GM21381 (cell line): ENCODE measurements at regions not wholly inside any gene's neighbourhood (a gene's known extent, or its start where the extent isn't known, plus 50 kb on each side); places are given as distances from the start of the nearest gene placed in this dataset.

ENCODE experiments used
- ATAC-seq: cut with Tn5 transposase; IDR thresholded peaks from one replicate; pipeline ENCODE4 v1.9.1; 2021; ENCODE audit warnings: mild to moderate bottlenecking, moderate library complexity; ENCODE audit not compliant: unreplicated experiment

GRCh38 chr10:78526347-78526746, 492.7 kb downstream of the RPS24 start:
- ATAC-seq: no peak

GRCh38 chr10:78527296-78527695, 493.6 kb downstream of the RPS24 start:
- ATAC-seq: no peak

- ATAC-seq: no peak
Observed at GRCh38 chr10:78528749-78529204, 495.1 kb downstream of the RPS24 start.

GRCh38 chr10:78529262-78529661, 495.6 kb downstream of the RPS24 start:
- ATAC-seq: no peak

DNA sequence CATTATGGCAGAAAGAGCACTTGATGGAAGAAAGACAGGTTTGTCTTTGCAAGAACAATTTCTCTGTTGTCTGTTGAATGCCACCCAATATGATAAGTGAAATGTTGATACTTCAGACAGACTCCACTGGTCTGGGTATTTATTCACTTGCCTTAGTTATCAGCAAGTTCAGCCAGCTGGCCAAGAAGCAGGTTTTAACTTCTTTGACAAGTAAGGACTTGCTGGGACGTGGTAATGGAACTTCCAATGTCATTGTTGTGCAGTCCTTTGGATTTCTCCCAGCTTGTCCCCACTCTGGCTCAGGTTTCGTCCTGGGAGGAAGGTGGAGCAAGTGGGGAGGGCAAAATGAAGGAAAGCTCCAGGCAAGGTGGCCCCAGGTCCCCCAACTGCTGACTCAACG, 497.4 kb downstream of the RPS24 start:
- no peak for ATAC-seq

- no peak for ATAC-seq
Observed at GRCh38 chr10:78532480-78533042, 498.9 kb downstream of the RPS24 start.

DNA sequence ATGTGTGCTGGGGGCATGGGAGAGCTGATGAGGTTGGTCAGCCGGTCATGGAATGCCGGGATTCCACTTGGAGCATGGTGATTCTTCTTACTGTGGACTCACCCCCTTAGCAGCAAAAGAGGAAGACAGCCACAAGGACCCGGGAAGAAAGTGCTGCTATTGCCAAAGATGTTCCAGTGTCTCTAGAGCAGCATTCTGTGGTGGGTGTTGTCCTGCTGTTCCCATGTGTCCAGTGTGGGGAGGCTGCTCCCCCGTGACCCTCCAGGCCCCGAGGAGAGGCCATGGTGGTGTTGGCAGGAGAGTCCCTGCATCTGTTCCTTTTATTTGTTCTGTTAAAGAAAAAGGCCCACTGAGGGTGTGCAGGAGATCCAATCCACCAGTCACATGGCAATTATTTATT, 499.4 kb downstream of the RPS24 start:
- no peak for ATAC-seq

DNA sequence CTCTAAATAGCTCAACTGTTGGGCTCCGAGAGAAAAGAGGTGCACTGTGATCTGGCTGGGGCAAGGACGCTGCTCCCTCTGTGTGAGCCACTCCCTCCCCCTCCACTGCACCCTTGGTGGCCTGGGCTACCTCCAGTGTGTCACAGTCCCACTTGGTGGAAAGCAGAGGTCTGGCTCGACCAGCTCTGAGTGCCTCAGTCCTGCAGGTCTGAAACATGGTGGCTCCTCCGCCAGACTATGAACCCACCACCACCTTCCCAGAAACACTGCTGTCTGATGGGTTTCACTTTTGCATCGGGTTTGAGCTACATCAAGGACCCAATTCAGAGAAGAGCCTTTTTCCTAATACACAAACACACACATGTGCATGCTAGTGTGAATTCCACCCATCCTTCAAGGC, 500.1 kb downstream of the RPS24 start:
- ATAC-seq: no peak

DNA sequence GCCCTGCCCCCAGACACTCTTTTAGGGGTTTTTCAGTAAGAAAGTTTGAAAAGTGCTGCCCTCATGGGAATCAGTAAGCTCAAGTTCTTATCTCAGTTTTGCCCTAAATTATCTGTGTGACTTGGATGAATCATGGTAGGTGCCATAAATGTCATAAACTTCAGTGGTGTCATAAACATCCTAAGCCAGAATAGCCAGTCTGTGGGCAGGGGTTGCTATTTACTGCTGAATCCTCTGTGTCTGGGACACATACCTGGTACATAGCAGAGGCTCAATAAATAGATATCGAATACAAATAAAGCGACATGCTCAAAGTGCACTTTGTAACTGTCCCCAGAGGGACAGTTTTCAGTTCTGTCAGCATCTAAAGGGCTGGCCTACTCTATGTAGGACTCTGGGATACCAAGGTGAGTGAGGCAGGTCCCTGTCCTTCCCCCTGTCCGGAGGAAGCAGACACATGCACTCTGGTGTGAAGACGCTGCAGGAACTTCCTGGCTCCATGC, 502.1 kb downstream of the RPS24 start:
- ATAC-seq: no peak

DNA sequence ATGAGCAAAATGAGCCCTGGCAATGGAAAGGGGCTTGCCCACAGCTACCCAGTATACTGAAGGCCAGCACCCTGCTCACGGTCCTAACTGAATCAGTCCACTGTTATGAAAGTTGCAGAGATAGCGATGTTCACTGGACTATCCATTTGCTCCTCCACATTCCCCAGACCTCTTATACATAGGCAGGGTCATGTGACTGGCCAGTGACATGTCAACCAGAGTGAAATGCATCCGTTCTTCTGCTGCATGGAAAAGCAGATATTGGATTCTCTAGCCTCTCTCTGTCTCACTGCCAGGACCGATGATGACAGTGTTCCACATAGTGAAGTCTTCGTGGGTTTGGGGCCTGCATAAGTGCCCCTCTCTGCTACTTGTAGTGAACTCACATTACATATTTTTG, 503.4 kb downstream of the RPS24 start:
- no peak for ATAC-seq

DNA sequence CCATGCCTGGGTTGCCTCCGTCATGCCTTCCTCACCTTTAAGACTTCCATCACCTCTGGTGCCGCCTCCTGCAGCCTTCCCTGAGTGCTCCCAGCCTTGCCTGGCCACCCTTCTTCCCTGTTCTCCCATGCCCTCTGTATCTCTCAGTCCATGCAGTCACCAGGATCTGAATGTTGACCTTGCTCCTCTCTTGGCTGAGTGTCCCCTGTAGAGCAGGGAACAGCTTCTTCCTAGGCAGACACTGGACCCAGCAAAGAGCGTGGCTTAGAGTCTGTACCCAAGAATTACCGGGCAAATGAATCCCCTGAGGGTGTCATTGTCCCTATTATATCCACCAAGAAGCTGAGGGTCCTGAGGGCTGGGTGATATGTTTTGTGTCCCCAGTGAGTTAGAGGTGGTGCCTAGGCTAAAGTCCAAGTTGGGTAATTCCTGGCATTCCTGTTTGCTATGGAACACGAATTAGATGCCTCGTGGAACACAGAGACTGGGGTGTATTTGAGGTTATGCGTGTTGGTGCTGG, 505.6 kb downstream of the RPS24 start:
- no peak for ATAC-seq

DNA sequence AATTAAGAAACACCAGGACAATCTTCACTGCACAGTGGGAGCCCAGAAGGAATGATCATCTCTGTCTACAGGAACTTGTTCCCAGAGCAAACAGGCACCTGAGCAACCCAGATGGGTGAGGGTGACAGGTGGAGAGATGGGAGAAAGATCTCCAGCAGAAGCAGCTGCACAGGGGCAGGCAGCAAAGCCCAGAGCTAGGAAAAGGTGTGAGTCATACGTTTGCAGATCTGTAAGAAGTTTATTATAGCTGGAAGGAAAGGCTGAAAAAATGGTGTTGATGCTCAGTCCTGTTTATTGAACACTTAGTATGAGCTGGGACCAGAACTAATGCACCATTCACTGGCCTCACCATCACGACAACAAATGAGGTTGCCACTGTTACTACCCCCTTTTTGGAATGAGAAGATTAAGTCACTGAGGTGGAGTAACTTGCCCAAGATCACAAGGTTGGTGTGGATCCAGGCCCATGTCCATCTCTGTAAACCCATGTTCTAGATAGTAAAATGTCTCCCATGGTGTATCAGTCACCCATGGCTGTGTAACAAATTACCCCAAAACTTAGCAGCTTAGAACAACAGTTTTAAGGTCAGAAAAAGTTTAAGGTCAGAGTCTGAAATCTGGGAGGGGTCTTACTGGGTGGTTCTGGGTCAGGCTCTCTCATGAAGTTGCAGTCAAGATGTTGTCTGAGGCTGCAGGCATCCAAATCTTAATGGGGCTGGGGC, 506.9 kb downstream of the RPS24 start:
- no peak for ATAC-seq

- no peak for ATAC-seq
Observed at GRCh38 chr10:78541481-78542140, 507.9 kb downstream of the RPS24 start.

DNA sequence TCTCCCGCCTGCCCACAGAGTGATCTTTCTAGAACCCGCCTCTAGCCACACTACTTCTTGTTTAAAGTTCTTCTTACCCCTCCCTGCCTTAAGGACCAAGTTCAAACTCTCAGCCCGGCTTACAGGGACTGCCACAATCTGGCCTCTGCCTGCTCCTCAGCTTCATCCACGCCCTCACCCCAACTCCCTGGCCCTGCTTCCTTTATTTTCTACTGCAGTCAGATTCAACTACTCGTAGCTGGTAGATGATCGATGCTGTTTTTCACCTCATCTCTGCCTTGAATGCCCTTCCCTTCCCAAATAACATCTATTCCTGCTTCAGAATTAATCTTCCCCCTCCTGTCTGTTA, 508.5 kb downstream of the RPS24 start:
- ATAC-seq: no peak

GRCh38 chr10:78542521-78542920, 508.9 kb downstream of the RPS24 start:
- no peak for ATAC-seq

DNA sequence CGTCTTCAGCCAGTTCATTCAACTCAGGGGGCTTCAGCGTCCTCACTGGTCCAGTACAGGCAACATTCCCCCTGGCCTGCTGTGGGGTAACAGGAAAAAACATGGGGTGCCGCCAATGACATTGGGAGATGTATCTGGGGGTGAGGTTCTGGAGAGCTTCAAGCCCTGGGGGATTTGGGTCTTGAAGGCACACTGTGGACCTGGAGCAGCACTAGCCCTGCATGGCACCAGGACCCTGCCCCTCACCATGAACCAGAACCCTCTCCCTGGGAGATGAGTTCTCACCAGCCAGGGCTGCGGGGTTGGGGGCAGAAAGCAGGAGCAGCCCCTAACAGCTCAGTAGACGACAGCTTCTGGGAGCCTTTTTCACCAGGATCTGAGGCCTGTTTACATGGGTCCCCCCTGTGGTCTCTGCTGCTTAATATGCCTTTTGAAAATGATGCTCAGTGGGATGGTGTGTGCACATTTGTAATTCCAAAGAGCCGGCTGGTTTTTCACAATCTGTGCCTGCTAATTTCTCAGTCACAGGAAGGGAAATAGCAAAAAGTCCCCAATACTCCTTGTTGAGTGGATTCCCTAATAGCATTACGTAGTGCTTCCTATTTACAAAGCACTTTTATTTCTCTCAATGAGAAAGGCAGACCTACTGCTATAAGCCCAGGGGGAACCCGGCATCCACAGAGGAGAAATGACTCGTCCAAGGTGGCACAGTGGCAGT, 509.5 kb downstream of the RPS24 start:
- ATAC-seq: no peak

GRCh38 chr10:78543749-78544362, 510.2 kb downstream of the RPS24 start:
- no peak for ATAC-seq

- ATAC-seq: no peak
Observed at GRCh38 chr10:78544423-78545090, 510.9 kb downstream of the RPS24 start.

GRCh38 chr10:78545756-78546155, 512.1 kb downstream of the RPS24 start:
- no peak for ATAC-seq

DNA sequence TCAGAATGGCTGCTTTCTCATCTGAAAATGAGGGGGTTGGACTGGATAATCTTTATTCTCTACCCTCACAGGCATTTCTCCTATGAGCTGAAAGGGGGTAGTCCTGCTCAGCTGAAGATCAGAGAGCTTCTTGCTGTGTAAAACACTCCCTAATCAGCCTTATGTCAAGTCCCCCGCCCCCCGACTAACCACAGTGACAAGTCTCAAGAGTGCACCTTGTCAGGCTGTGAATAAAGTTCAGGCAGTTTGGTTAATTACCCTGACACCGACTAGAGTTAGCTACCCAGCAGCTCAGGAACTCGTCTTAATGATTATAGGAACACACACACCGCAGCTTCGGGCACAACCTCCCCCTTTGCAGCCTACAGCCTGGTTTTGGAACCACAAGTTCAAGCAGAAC, 513.7 kb downstream of the RPS24 start:
- no peak for ATAC-seq
